H4 (cell line): ENCODE measurements at regions not wholly inside any gene's neighbourhood (a gene's known extent, or its start where the extent isn't known, plus 50 kb on each side); places are given as distances from the start of the nearest gene placed in this dataset.
"Not testable (repeated sequence)": the region's sequence is repeated elsewhere in the genome, so short reads cannot be mapped to it uniquely, and the experiment has no call there.

Experiments used
- DNase-seq: peaks from one replicate; pipeline ENCODE4 v3.0.0-alpha.2; 2015; ENCODE audit warnings: low spot score

GRCh38 chr2:180553094-180553715, 427.2 kb upstream of the UBE2E3 start:
- DNase-seq: no peak

GRCh38 chr2:180542511-180542910, 437.9 kb upstream of the UBE2E3 start:
- DNase-seq: no peak

DNA sequence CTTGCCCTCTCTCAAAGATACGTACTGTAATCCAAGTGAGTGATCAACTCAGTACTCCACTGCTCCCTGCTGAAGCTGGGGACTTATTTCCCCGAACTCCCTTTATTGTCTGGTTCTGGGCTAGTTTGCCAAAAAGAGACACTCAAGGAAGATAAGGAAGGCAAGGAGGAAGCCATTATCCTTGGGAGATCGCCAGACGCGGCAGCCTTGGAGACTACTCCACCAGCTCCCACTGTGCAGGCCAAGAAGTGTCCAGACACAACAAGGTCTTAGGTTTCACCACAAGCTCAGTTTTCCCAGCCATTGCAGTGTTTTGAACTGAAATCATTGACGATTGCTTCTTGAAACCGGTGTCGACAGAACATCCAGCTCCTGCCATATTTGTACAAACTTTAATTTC, 439.6 kb upstream of the UBE2E3 start:
- no peak for DNase-seq

GRCh38 chr2:180539541-180539940, 440.9 kb upstream of the UBE2E3 start:
- DNase-seq: no peak

GRCh38 chr2:180535289-180535688, 445.1 kb upstream of the UBE2E3 start:
- DNase-seq: no peak

- not testable (repeated sequence) for DNase-seq
Observed at GRCh38 chr2:180531787-180532186, 448.6 kb upstream of the UBE2E3 start.

GRCh38 chr2:180524499-180524898, 455.9 kb upstream of the UBE2E3 start:
- no peak for DNase-seq

GRCh38 chr2:180523621-180524340, 456.6 kb upstream of the UBE2E3 start:
- peak; percentile 51 for DNase-seq

- no peak for DNase-seq
Observed at GRCh38 chr2:180520921-180521581, 459.4 kb upstream of the UBE2E3 start.

- no peak for DNase-seq
Observed at GRCh38 chr2:180520206-180520605, 460.2 kb upstream of the UBE2E3 start.

- DNase-seq: no peak
Observed at GRCh38 chr2:180519276-180519675, 461.1 kb upstream of the UBE2E3 start.

GRCh38 chr2:180516232-180516631, 464.2 kb upstream of the UBE2E3 start:
- no peak for DNase-seq

- DNase-seq: no peak
Observed at GRCh38 chr2:180513389-180513788, 467.0 kb upstream of the UBE2E3 start.

DNA sequence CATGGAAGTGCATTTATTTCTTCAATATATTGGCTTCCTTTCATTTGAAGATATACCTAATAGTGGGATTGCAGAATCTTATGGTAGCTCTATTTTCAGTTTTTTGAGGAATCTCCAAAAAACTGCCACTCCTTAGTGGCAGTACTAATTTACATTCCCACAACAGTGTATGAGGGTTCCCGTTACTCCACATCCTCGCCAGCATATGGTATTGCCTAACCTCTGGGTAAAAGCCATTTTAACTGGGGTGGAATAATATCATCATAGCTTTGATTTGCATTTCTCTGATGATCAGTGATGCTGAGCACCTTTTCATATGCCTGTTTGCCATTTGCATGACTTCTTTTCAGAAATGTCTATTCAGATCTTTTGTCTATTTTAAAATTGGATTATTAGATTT, 471.9 kb upstream of the UBE2E3 start:
- no peak for DNase-seq

DNA sequence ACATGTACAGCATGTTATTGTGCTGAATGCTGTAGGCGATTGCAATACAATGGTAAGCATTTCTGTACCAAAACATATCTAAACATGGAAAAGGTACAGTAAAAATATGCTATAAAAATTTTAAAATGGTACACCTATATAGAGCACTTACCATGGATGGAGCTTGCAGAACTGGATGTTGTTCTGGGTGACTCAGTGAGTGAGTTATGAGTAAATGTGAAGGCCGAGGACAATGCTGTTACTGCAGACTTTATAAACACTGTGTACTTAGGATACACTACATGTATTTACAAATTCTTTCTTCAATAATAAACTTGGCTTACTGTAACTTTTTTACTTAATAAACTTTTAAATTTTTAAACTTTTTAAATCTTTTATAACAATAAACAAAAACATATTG, 473.4 kb upstream of the UBE2E3 start:
- no peak for DNase-seq

DNA sequence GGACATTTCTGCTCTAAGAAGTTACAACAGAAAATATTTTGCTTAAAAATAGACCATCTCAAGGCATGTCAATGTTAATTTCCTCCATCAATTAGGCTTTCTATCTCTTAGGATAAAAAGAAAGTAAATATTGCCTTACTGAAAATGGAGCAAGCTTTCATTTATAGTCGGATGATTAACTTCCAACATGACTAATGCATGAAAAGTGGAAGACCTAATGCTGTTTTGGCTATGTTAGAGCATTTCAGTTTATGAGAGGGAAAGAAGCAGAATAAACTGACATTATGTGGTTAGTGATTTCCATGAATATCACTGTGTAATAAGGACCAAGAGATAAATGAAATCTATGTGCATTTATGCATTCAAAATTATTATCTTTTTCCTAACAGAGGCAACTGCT, 475.2 kb upstream of the UBE2E3 start:
- DNase-seq: no peak

DNA sequence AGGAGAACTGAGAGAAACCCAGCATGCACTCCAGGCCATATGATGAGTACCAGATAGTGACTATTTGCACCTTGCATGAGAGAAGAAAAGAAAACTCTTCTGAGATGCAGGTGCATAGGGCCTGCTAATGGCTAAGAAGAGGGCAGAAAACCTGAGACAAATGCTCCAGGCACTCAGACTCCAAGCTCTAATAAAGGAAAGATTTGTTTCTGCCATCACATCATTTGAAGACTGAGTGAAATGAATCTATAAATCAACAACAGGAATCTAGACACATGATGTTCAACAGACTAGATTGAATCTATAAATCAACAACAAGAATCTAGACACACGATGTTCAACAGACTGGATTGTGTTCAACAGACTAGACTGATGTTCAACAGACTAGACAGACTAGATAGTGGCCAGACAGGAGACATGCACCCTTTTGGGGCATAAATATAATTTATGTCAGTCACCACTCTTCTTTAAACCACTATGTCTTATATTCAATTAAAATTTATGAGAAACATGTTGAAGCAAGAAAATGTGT, 482.7 kb upstream of the UBE2E3 start:
- no peak for DNase-seq

DNA sequence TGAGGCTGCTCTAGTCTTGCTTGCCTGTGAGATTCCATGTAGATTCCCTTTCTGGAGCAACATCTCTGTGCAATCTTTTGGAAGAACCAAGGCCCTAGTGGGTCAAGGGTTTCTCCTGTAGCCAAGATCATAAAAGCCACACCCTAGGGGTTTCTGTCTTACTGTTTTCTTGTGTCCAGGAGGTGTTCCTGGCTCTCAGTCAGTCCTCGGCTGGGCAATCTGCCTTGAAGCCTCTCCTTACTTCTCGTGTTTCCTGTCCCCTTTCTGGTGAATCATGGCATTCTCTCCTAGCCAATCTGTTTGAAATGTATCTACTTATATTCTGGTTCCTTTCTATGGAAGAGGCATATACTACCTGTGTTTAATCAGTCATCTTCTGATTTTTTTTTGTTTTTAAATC, 484.8 kb upstream of the UBE2E3 start:
- no peak for DNase-seq

DNA sequence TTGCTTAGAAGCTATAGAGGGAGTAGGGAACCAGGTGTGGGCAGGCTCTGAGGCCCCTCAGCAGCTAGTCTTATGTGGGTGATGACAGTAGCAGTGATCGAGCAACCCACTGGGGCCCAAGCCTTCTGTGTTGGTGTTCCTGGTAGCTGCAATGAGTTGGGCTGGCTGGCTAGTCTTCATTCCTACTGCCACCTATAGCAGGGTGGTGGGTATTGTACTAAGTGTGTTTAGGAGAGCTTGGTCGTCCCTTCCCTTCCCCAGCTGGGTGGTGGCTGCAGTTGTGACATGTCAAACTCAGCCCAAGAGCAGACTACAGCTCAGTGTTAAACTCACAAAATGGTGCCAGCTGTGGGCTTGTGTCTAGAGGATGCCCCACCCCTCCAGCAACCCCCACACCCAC, 486.1 kb upstream of the UBE2E3 start:
- DNase-seq: no peak

DNA sequence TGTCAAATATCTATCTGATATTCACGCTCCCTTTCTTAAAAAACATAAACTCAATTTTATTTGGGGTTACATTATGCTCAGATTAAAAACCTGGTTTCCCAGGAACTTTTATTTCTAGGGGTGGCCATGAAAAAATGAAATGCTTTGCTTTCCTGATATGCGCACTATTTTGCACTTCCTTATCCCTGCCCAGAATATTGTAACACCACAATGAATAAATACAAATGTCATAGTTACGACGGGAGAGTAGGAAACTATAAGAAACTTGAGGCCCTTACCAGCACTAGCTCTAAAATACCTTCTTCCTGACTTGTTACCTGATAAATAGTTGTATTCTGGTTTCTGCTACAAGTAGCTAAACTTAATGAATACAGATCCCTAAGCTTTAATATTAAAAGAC, 475.6 kb upstream of the CWC22 start:
- DNase-seq: no peak

GRCh38 chr2:180481998-180482397, 474.9 kb upstream of the CWC22 start:
- no peak for DNase-seq

DNA sequence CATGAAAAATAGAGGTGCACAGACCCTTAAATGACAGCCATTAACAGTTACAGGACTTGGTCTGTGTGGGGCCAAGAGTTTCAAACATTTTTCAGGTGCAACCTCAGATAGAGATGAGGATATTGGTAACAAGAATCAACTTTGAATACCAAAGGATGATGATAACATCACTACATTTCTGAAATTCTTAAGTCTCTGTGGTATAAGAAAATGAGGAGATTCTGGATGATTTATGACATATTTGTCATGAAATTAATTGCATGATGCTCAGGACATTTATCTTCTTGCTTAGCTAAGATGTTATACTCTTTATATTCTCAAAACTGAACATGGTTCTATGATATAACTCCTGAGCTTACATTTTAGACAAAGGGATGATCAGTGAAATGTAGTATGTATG, 471.8 kb upstream of the CWC22 start:
- DNase-seq: no peak

- DNase-seq: no peak
Observed at GRCh38 chr2:180474716-180475115, 467.6 kb upstream of the CWC22 start.
